Stimulated activated naive B cell treated with anti-CD40 and anti-IgM and Interleukin-4, amounts not matched to agents 10 μg/mL and 1 μg/mL and 100 μg/mL, for 72 hours (primary cell): ENCODE measurements at regions not wholly inside any gene's neighbourhood (a gene's known extent, or its start where the extent isn't known, plus 50 kb on each side); places are given as distances from the start of the nearest gene placed in this dataset.
"Not testable (repeated sequence)": the region's sequence is repeated elsewhere in the genome, so short reads cannot be mapped to it uniquely, and the experiment has no call there.

Experiments used
- ATAC-seq, 2 donors: fragments of 150-1000 bp; cut with Tn5 transposase; replicated peaks; 2 replicates each; pipeline ENCODE4 v1.10.0; 2021; ENCODE audit warnings: moderate library complexity in 1 of 2
- DNase-seq: peaks from one replicate; pipeline ENCODE4 v3.0.0; 2021
- H3K27ac Mint-ChIP-seq: one replicate; pipeline ENCODE4 v1.8.0; 2022; ENCODE audit warnings: mild to moderate bottlenecking, mixed read lengths
- H3K27me3 Mint-ChIP-seq, 2 donors: one replicate each; pipeline ENCODE4 v1.8.0; 2022; ENCODE audit warnings: mixed read lengths in 2 of 2
- H3K36me3 Mint-ChIP-seq, 2 donors: one replicate each; pipeline ENCODE4 v1.8.0; 2022; ENCODE audit warnings: mixed read lengths in 2 of 2, mild to moderate bottlenecking in 1 of 2
- H3K4me1 Mint-ChIP-seq, 2 donors: one replicate each; pipeline ENCODE4 v1.8.0; 2022; ENCODE audit warnings: mixed read lengths in 2 of 2, mild to moderate bottlenecking in 1 of 2
- H3K4me3 Mint-ChIP-seq, 2 donors: one replicate each; pipeline ENCODE4 v1.8.0; 2022; ENCODE audit warnings: mild to moderate bottlenecking in 2 of 2, mixed read lengths in 2 of 2, moderate library complexity in 1 of 2
- H3K9me3 Mint-ChIP-seq, 2 donors: one replicate each; pipeline ENCODE4 v1.8.0; 2022; ENCODE audit warnings: mixed read lengths in 2 of 2, mild to moderate bottlenecking in 1 of 2

DNA sequence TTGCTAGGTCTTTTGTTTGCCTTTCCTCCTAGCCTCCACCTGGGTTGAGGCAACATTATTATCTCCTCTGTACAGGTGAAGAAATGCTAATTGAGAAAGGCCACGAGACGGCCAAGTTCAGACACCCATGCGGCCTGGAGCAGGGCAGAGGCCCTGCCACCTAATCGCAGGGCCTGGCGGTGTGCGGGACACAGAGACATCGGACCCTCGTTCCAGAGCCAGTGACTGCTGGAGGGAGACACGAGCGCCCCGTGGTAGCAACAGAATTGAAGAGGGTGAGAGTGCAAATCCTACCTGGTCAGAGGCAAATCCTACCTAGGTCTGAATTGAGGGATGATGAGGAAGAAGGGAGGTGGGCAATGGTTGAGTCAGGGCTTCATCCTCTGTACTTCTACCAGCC lies 113.8 kb upstream of the MEF2A start:
- Mint-ChIP-seq H3K27ac (peak overlapping the region; percentile 85), H3K27me3 (no peaks in the 10 kb centered on the region), H3K9me3 (no peaks in the 10 kb centered on the region), H3K36me3 (no peaks in the 10 kb centered on the region), H3K4me3 (no peak overlapping the region), H3K4me1 (peaks cover 59 to 73% of the 10 kb centered on the region in 2 donors)
- no peak for ATAC-seq
- DNase-seq: no peak

GRCh38 chr15:99452728-99453636 lies 112.8 kb upstream of the MEF2A start:
- peak overlapping the region; percentile 56 to 73 for H3K4me3 Mint-ChIP-seq
- H3K27ac Mint-ChIP-seq: peak overlapping the region; percentile 85
- peak; percentile 76 for DNase-seq
- peak; percentile 90 to 95 for ATAC-seq
- H3K4me1 Mint-ChIP-seq: peaks cover 60 to 73% of the 10 kb centered on the region in 2 donors
- no peaks in the 10 kb centered on the region for H3K27me3 Mint-ChIP-seq
- H3K36me3 Mint-ChIP-seq: peaks cover 2 to 5% of the 10 kb centered on the region in 2 donors
- peaks cover 2 to 6% of the 10 kb centered on the region in 2 donors for H3K9me3 Mint-ChIP-seq

GRCh38 chr15:99453637-99454030 lies 112.2 kb upstream of the MEF2A start:
- H3K36me3 Mint-ChIP-seq: peaks cover 2 to 5% of the 10 kb centered on the region in 2 donors
- H3K27me3 Mint-ChIP-seq: no peaks in the 10 kb centered on the region
- H3K4me3 Mint-ChIP-seq: peak overlapping the region; percentile 9 to 12
- H3K27ac Mint-ChIP-seq: peak overlapping the region; percentile 44
- peaks cover 55 to 73% of the 10 kb centered on the region in 2 donors for H3K4me1 Mint-ChIP-seq
- ATAC-seq (no peak), DNase-seq (no peak)
- peaks cover 2 to 6% of the 10 kb centered on the region in 2 donors for H3K9me3 Mint-ChIP-seq

GRCh38 chr15:99454107-99454809 lies 111.5 kb upstream of the MEF2A start:
- DNase-seq (no peak), ATAC-seq (no peak)
- Mint-ChIP-seq H3K27ac (peak overlapping the region; percentile 25), H3K9me3 (peaks cover 2 to 6% of the 10 kb centered on the region in 2 donors), H3K36me3 (peaks cover 2 to 5% of the 10 kb centered on the region in 2 donors), H3K4me3 (peak overlapping the region in 1 of 2 donors; percentile 9), H3K4me1 (peaks cover 57 to 71% of the 10 kb centered on the region in 2 donors), H3K27me3 (no peaks in the 10 kb centered on the region)

GRCh38 chr15:99454941-99455788 lies 110.6 kb upstream of the MEF2A start:
- peaks cover 2 to 5% of the 10 kb centered on the region in 2 donors for H3K36me3 Mint-ChIP-seq
- peaks cover 4 to 6% of the 10 kb centered on the region in 2 donors for H3K9me3 Mint-ChIP-seq
- ATAC-seq: no peak
- peak overlapping the region; percentile 51 for H3K27ac Mint-ChIP-seq
- no peak overlapping the region for H3K4me3 Mint-ChIP-seq
- H3K27me3 Mint-ChIP-seq: no peaks in the 10 kb centered on the region
- DNase-seq: no peak
- peaks cover 57 to 68% of the 10 kb centered on the region in 2 donors for H3K4me1 Mint-ChIP-seq

DNA sequence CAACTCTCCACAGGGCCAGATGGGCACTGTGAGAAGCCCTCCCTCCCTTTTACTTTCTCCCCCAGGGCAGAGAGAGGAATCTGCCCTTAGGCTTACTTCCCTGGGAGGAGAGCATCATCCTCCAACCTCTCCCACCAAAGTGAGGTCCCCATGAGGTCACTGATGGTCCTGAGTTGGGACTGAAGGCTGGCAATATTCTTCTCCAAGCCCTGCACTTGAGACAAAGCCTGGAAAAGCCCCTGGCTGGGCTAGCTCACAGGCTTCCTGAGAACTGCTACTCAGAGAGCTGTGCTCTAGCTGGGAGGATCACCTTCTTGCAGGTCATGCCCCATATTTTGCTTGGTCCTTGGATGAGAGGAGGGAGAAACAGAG lies 110.0 kb upstream of the MEF2A start:
- Mint-ChIP-seq H3K9me3 (peaks cover 5 to 6% of the 10 kb centered on the region in 2 donors), H3K27me3 (no peaks in the 10 kb centered on the region), H3K4me1 (peaks cover 54 to 62% of the 10 kb centered on the region in 2 donors), H3K27ac (no peak overlapping the region), H3K36me3 (peaks cover 2 to 5% of the 10 kb centered on the region in 2 donors), H3K4me3 (no peak overlapping the region)
- DNase-seq: no peak
- no peak for ATAC-seq

DNA sequence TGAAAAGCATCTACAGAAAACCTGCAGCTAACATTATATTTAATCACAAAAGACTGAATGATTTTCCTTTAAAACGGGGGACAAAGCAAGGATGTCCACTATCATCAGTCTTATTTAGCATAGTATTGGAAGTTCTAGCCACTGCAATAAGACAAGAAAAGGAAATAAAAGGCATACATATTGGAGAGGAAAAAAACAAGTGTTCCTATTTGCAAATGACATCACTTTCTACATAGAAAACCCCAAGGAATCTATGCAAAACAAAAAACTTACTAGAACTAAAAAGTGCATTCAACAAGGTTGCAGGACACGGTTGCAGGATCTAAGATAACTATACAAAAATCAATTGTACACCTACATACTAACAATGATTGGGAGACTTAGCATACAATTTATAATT lies 101.6 kb upstream of the MEF2A start:
- Mint-ChIP-seq H3K4me3 (no peak overlapping the region), H3K27me3 (no peaks in the 10 kb centered on the region), H3K9me3 (peaks cover 12 to 18% of the 10 kb centered on the region in 2 donors), H3K27ac (no peak overlapping the region), H3K4me1 (peaks cover 4 to 6% of the 10 kb centered on the region in 2 donors), H3K36me3 (peaks cover 5 to 14% of the 10 kb centered on the region in 2 donors)
- ATAC-seq: no peak
- no peak for DNase-seq

- Mint-ChIP-seq H3K27me3 (no peaks in the 10 kb centered on the region), H3K36me3 (peaks cover 5 to 14% of the 10 kb centered on the region in 2 donors), H3K9me3 (peaks cover 12 to 13% of the 10 kb centered on the region in 2 donors), H3K27ac (peak overlapping the region; percentile 78), H3K4me3 (no peak overlapping the region), H3K4me1 (peaks cover 8 to 26% of the 10 kb centered on the region in 2 donors)
- ATAC-seq (no peak), DNase-seq (no peak)
Observed at GRCh38 chr15:99466701-99467337, 99.0 kb upstream of the MEF2A start.

DNA sequence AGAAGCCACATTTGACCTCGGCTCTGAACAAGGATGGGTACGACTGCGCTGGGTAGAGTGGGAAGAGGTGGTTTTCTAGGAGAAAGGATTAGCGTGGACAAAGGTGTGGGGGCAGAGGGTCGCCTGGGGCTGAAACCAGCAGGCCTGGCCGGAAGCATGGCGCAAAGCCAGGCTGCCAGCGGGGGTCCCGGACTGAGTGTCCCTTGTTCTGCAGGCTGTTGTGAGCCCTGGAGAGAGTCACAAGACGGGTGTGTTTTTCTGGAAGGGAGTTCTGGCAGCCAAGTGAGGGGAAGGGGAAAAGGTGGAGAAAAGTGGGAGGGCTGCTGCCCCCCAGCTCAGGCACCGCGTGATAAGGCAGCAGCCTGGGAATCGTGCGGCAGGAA lies 98.5 kb upstream of the MEF2A start:
- peaks cover 5 to 12% of the 10 kb centered on the region in 2 donors for H3K36me3 Mint-ChIP-seq
- no peak for DNase-seq
- no peak overlapping the region for H3K4me3 Mint-ChIP-seq
- H3K9me3 Mint-ChIP-seq: peaks cover 11 to 13% of the 10 kb centered on the region in 2 donors
- no peak for ATAC-seq
- no peak overlapping the region for H3K27ac Mint-ChIP-seq
- no peaks in the 10 kb centered on the region for H3K27me3 Mint-ChIP-seq
- H3K4me1 Mint-ChIP-seq: peaks cover 8 to 26% of the 10 kb centered on the region in 2 donors

GRCh38 chr15:99467853-99468464 lies 97.8 kb upstream of the MEF2A start:
- ATAC-seq (no peak), DNase-seq (no peak)
- Mint-ChIP-seq H3K27ac (peak overlapping the region; percentile 31), H3K27me3 (no peaks in the 10 kb centered on the region), H3K9me3 (peaks cover 4 to 8% of the 10 kb centered on the region in 2 donors), H3K36me3 (peaks cover 5 to 9% of the 10 kb centered on the region in 2 donors), H3K4me3 (no peak overlapping the region), H3K4me1 (peaks cover 11 to 26% of the 10 kb centered on the region in 2 donors)

- not testable (repeated sequence) for H3K27me3 Mint-ChIP-seq, H3K36me3 Mint-ChIP-seq, H3K27ac Mint-ChIP-seq, H3K9me3 Mint-ChIP-seq, H3K4me3 Mint-ChIP-seq, DNase-seq
- peaks cover 25 to 47% of the 10 kb centered on the region in 2 donors for H3K4me1 Mint-ChIP-seq
- peak; percentile 54 to 62 for ATAC-seq
Observed at GRCh38 chr15:99470204-99470603, 95.6 kb upstream of the MEF2A start.

GRCh38 chr15:99472416-99473145 lies 93.2 kb upstream of the MEF2A start:
- no peak for ATAC-seq

More at GRCh38 chr15:99472416-99473145, 93.2 kb upstream of the MEF2A start:
- H3K4me1 Mint-ChIP-seq: peaks cover 41 to 64% of the 10 kb centered on the region in 2 donors
- no peaks in the 10 kb centered on the region for H3K36me3 Mint-ChIP-seq
- H3K9me3 Mint-ChIP-seq: no peaks in the 10 kb centered on the region
- no peak overlapping the region for H3K4me3 Mint-ChIP-seq
- DNase-seq: no peak
- no peaks in the 10 kb centered on the region for H3K27me3 Mint-ChIP-seq
- no peak overlapping the region for H3K27ac Mint-ChIP-seq
